GM12874 (cell line): ENCODE measurements at regions not wholly inside any gene's neighbourhood (a gene's known extent, or its start where the extent isn't known, plus 50 kb on each side); places are given as distances from the start of the nearest gene placed in this dataset.

Experiments
- CTCF ChIP-seq: IDR thresholded peaks from 2 replicates; pipeline ENCODE4 v1.5.1; 2011; ENCODE audit warnings: low read depth, mild to moderate bottlenecking, control low read depth, low read length, moderate library complexity; ENCODE audit not compliant: insufficient read depth

- no peak for TF ChIP-seq CTCF
These were observed 164.6 kb upstream of the HES1 start for GRCh38 chr3:193971261-193971751.

- no peak for TF ChIP-seq CTCF
These were observed 164.0 kb upstream of the HES1 start for GRCh38 chr3:193971966-193972365.

GRCh38 chr3:193972832-193973231 lies 163.1 kb upstream of the HES1 start:
- no peak for TF ChIP-seq CTCF

- TF ChIP-seq CTCF, result no peak
These were observed 161.7 kb upstream of the HES1 start for GRCh38 chr3:193974191-193974652.

GRCh38 chr3:193974671-193975535 lies 161.0 kb upstream of the HES1 start:
- TF ChIP-seq CTCF, result no peak

- no peak for TF ChIP-seq CTCF
These were observed 158.3 kb upstream of the HES1 start for GRCh38 chr3:193977622-193978021.

GRCh38 chr3:193978030-193978429 lies 157.9 kb upstream of the HES1 start:
- no peak for TF ChIP-seq CTCF
